ENCODE measurements at regions not wholly inside any gene's neighbourhood (a gene's known extent, or its start where the extent isn't known, plus 50 kb on each side); places are given as distances from the start of the nearest gene placed in this dataset.

- H4K5ac ChIP-seq (ENCODE audit: insufficient read length, low read depth, low read length): no peak overlapping the region
- no peaks in the 10 kb centered on the region for H3K27me3 ChIP-seq (replicated peaks in 1 of 4; ENCODE audit: control insufficient read depth in 3 of 4, extremely low read depth in 1 of 4, insufficient read depth in 3 of 4, low read length in 3 of 4)
- no peaks in the 10 kb centered on the region for H3K79me1 ChIP-seq (ENCODE audit: low read depth, low read length)
- H4K8ac ChIP-seq (ENCODE audit: extremely low read depth, insufficient read depth, low read length): no peak overlapping the region
- H2BK12ac ChIP-seq (ENCODE audit: low read depth, low read length): no peak overlapping the region
- H4K20me1 ChIP-seq (replicated peaks in 1 of 2; ENCODE audit: control insufficient read depth in 1 of 2, insufficient read depth in 2 of 2, low read length in 2 of 2): no peaks in the 10 kb centered on the region
- no peak for TF ChIP-seq JUND (IDR thresholded peaks at IDR 0.05; ENCODE audit: low read length)
- no peaks in the 10 kb centered on the region; a peak in 1 of 7 replicates for H3K4me1 ChIP-seq (replicated peaks in 1 of 4; ENCODE audit: control insufficient read depth in 3 of 4, insufficient read depth in 4 of 4, low read length in 3 of 4)
- no peak overlapping the region for H3K27ac ChIP-seq (ENCODE audit: low read depth, low read length)
- H3K9me3 ChIP-seq (ENCODE audit: insufficient read depth in 2 of 2, low read depth in 1 of 2, low read length in 1 of 2): no peaks in the 10 kb centered on the region
- H3K23ac ChIP-seq (ENCODE audit: insufficient read length): no peak overlapping the region
- H2BK5ac ChIP-seq (ENCODE audit: low read depth, low read length): no peak overlapping the region
- POLR2A ChIA-PET (ENCODE audit: partially characterized antibody): no interaction called here
- no peak overlapping the region for H2BK20ac ChIP-seq (ENCODE audit: low read length)
- H4K91ac ChIP-seq (replicated peaks; ENCODE audit: insufficient read length, low read length): no peak overlapping the region
- no peak overlapping the region; the same call in 1 of the 2 replicates for H2BK15ac ChIP-seq (ENCODE audit: low read length)
- H3K4ac ChIP-seq (replicated peaks; ENCODE audit: insufficient read length, low read depth, low read length): no peak overlapping the region
- no peak overlapping the region for H3K9ac ChIP-seq (replicated peaks in 1 of 4; ENCODE audit: extremely low read depth in 1 of 4, low read depth in 3 of 4, low read length in 3 of 4)
- H2BK120ac ChIP-seq (replicated peaks; ENCODE audit: low read depth, low read length): no peak overlapping the region
- no peaks in the 10 kb centered on the region for H3K79me2 ChIP-seq (ENCODE audit: control insufficient read depth in 1 of 2, insufficient read depth in 2 of 2, low read length in 2 of 2)
- H3K4me2 ChIP-seq (ENCODE audit: insufficient read depth in 1 of 2, low read depth in 2 of 2, low read length in 2 of 2): no peak overlapping the region
- no peak overlapping the region for H3K4me3 ChIP-seq (ENCODE audit: extremely low read depth in 1 of 4, insufficient read depth in 2 of 4, low read depth in 3 of 4, low read length in 4 of 4)
- no peaks in the 10 kb centered on the region for H3K23me2 ChIP-seq (ENCODE audit: low read depth, low read length)
- CTCF ChIA-PET (ENCODE audit: partially characterized antibody): interaction anchor here (0.7 to 1.8 kb wide), 2 partner anchors 93 to 223 kb away, joined by 3 to 6 read pairs; partner anchors contain the start of gene ADRA2A
- no peak overlapping the region for H2AK5ac ChIP-seq (ENCODE audit: low read depth, low read length)
- no peak overlapping the region for H3K18ac ChIP-seq (ENCODE audit: extremely low read depth, low read length)
- no peak for FAIRE-seq
- no peak for DNase-seq (ENCODE audit: low read depth in 1 of 2, low spot score in 2 of 2)
- 97% methylated on average over 2 of the region's 2 CpGs; no CpG with 5 or more reads in 1 of the 2 experiments for WGBS, 2 experiments (ENCODE audit: extremely low coverage in 1 of 2, insufficient coverage in 1 of 2, insufficient read length in 1 of 2, insufficient replicate concordance in 2 of 2, low coverage in 1 of 2, low lambda C conversion rate in 2 of 2, missing lambda C conversion rate in 1 of 2)
- H3K14ac ChIP-seq (ENCODE audit: insufficient read length): no peak overlapping the region
- no peaks in the 10 kb centered on the region for H3K36me3 ChIP-seq (ENCODE audit: control insufficient read depth in 2 of 4, insufficient read depth in 4 of 4, low read length in 3 of 4)
- H3K56ac ChIP-seq (replicated peaks; ENCODE audit: insufficient read length, low read depth, low read length): no peak overlapping the region
- H2AFZ ChIP-seq (ENCODE audit: low read length): no peak overlapping the region
These were observed 222.2 kb downstream of the ADRA2A start for GRCh38 chr10:111299037-111299436.

All from H1 (cell line).